GM21423 (cell line): ENCODE measurements at regions not wholly inside any gene's neighbourhood (a gene's known extent, or its start where the extent isn't known, plus 50 kb on each side); places are given as distances from the start of the nearest gene placed in this dataset.

Source experiments
- ATAC-seq: cut with Tn5 transposase; IDR thresholded peaks from one replicate; pipeline ENCODE4 v1.9.1; 2021; ENCODE audit warnings: mild to moderate bottlenecking, moderate library complexity; ENCODE audit not compliant: unreplicated experiment

GRCh38 chr3:34174740-34175139, 376.3 kb downstream of the PDCD6IP start:
- no peak for ATAC-seq

- ATAC-seq, result no peak
Measured at GRCh38 chr3:34175636-34176176, 377.3 kb downstream of the PDCD6IP start.

- no peak for ATAC-seq
Measured at GRCh38 chr3:34176723-34177122, 378.3 kb downstream of the PDCD6IP start.

GRCh38 chr3:34178415-34178814, 380.0 kb downstream of the PDCD6IP start:
- no peak for ATAC-seq

GRCh38 chr3:34179716-34180115, 381.3 kb downstream of the PDCD6IP start:
- ATAC-seq, result no peak

- no peak for ATAC-seq
Measured at GRCh38 chr3:34180532-34180931, 382.1 kb downstream of the PDCD6IP start.

GRCh38 chr3:34183114-34183513, 384.7 kb downstream of the PDCD6IP start:
- ATAC-seq, result no peak

- ATAC-seq, result no peak
Measured at GRCh38 chr3:34183611-34184340, 385.3 kb downstream of the PDCD6IP start.

- ATAC-seq, result peak; percentile 70
Measured at GRCh38 chr3:34185301-34185700, 386.9 kb downstream of the PDCD6IP start.

GRCh38 chr3:34189133-34189532, 390.7 kb downstream of the PDCD6IP start:
- ATAC-seq, result no peak

GRCh38 chr3:34196914-34197313, 398.5 kb downstream of the PDCD6IP start:
- no peak for ATAC-seq

GRCh38 chr3:34198309-34198708, 399.9 kb downstream of the PDCD6IP start:
- ATAC-seq, result peak; percentile 47

- peak; percentile 90 for ATAC-seq
Measured at GRCh38 chr3:34200576-34200975, 402.1 kb downstream of the PDCD6IP start.

GRCh38 chr3:34202975-34203374, 404.5 kb downstream of the PDCD6IP start:
- no peak for ATAC-seq

- ATAC-seq, result no peak
Measured at GRCh38 chr3:34203386-34203785, 405.0 kb downstream of the PDCD6IP start.

GRCh38 chr3:34207002-34207401, 408.6 kb downstream of the PDCD6IP start:
- ATAC-seq, result no peak

- ATAC-seq, result no peak
Measured at GRCh38 chr3:34207806-34208205, 409.4 kb downstream of the PDCD6IP start.

- no peak for ATAC-seq
Measured at GRCh38 chr3:34212175-34212574, 413.7 kb downstream of the PDCD6IP start.

- ATAC-seq, result no peak
Measured at GRCh38 chr3:34212656-34213055, 414.2 kb downstream of the PDCD6IP start.

GRCh38 chr3:34213478-34213877, 415.0 kb downstream of the PDCD6IP start:
- no peak for ATAC-seq

- ATAC-seq, result no peak
Measured at GRCh38 chr3:34216711-34217335, 418.4 kb downstream of the PDCD6IP start.

GRCh38 chr3:34218706-34219385, 420.4 kb downstream of the PDCD6IP start:
- no peak for ATAC-seq
